ENCODE measurements at regions not wholly inside any gene's neighbourhood (a gene's known extent, or its start where the extent isn't known, plus 50 kb on each side); places are given as distances from the start of the nearest gene placed in this dataset.

DNA sequence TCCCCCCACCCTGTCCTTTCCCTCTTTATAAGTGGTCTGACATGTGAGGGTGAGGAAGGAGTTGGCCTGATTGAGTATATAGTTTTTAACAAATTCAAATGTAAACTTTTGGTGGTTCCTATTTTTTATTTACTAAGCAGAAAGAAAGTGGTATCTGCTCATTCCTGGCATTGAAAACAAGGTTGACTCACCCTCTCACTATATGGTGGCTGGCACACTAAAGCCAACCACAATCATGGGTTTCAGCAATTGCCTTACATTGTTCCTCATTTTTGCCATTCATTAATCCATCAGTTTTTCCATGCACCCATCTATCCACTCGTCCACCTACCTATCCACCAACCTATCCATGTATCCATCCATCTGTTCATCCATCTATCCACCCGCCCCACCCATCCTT, 75.4 kb upstream of the IGFBP5 start:
- no peak for TF ChIP-seq GABPA (IDR thresholded peaks at IDR 0.05; ENCODE audit: low read depth)
- TF ChIP-seq, protein P1, sequence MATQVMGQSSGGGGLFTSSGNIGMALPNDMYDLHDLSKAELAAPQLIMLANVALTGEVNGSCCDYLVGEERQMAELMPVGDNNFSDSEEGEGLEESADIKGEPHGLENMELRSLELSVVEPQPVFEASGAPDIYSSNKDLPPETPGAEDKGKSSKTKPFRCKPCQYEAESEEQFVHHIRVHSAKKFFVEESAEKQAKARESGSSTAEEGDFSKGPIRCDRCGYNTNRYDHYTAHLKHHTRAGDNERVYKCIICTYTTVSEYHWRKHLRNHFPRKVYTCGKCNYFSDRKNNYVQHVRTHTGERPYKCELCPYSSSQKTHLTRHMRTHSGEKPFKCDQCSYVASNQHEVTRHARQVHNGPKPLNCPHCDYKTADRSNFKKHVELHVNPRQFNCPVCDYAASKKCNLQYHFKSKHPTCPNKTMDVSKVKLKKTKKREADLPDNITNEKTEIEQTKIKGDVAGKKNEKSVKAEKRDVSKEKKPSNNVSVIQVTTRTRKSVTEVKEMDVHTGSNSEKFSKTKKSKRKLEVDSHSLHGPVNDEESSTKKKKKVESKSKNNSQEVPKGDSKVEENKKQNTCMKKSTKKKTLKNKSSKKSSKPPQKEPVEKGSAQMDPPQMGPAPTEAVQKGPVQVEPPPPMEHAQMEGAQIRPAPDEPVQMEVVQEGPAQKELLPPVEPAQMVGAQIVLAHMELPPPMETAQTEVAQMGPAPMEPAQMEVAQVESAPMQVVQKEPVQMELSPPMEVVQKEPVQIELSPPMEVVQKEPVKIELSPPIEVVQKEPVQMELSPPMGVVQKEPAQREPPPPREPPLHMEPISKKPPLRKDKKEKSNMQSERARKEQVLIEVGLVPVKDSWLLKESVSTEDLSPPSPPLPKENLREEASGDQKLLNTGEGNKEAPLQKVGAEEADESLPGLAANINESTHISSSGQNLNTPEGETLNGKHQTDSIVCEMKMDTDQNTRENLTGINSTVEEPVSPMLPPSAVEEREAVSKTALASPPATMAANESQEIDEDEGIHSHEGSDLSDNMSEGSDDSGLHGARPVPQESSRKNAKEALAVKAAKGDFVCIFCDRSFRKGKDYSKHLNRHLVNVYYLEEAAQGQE (IDR thresholded peaks at IDR 0.05; ENCODE audit: insufficient replicate concordance, low read depth): no peak
- no peak for TF ChIP-seq SPI1 (IDR thresholded peaks at IDR 0.05; ENCODE audit: borderline replicate concordance, low read depth)
- no peak for TF ChIP-seq CTCF (IDR thresholded peaks at IDR 0.05; ENCODE audit: insufficient read depth, low read length)
- Histone ChIP-seq H3K27me3 (ENCODE audit: insufficient read depth, poor library complexity, severe bottlenecking) (peaks cover 8% of the 10 kb centered on the region), H3K4me3 (replicated peaks; ENCODE audit: insufficient read depth, low read length) (no peak overlapping the region), H3K27ac (replicated peaks) (no peak overlapping the region)
- no peak for DNase-seq (ENCODE audit: low read depth in 1 of 2, low spot score in 1 of 2)

DNA sequence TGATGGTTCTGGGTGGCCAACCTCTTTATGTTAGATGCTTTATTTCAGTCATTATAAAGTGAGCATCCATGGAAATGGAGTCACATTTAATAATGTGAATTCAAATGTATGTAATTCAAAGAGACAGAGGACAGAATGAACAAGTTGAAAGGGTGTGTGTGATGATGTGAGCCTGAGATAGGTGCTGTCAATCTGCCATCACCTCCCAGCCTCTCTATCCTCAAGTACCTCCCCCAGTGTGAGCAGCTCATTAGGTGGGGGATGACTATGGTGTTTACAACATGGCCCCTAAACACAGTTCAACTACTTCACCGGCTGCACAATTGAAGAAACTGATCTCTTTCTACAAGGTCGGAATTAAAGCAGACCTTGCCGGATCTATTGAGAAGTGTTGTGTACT, 74.7 kb upstream of the IGFBP5 start:
- Histone ChIP-seq H3K27me3 (ENCODE audit: insufficient read depth, poor library complexity, severe bottlenecking) (peaks cover 8% of the 10 kb centered on the region), H3K27ac (replicated peaks) (no peak overlapping the region), H3K4me3 (replicated peaks; ENCODE audit: insufficient read depth, low read length) (no peak overlapping the region)
- no peak for TF ChIP-seq POLR2AphosphoS5 (IDR thresholded peaks at IDR 0.05; ENCODE audit: low read depth)
- no peak for TF ChIP-seq SPI1 (IDR thresholded peaks at IDR 0.05; ENCODE audit: borderline replicate concordance, low read depth)
- TF ChIP-seq CTCF (IDR thresholded peaks at IDR 0.05; ENCODE audit: insufficient read depth, low read length): no peak
- TF ChIP-seq GABPA (IDR thresholded peaks at IDR 0.05; ENCODE audit: low read depth): no peak
- TF ChIP-seq, protein P1 (IDR thresholded peaks at IDR 0.05; ENCODE audit: insufficient replicate concordance, low read depth): no peak
- DNase-seq (ENCODE audit: low read depth in 1 of 2, low spot score in 1 of 2): no peak

- no peak for TF ChIP-seq GABPA (IDR thresholded peaks at IDR 0.05; ENCODE audit: low read depth)
- no peak for TF ChIP-seq SPI1 (IDR thresholded peaks at IDR 0.05; ENCODE audit: borderline replicate concordance, low read depth)
- no peak for TF ChIP-seq CTCF (IDR thresholded peaks at IDR 0.05; ENCODE audit: insufficient read depth, low read length)
- no peak for TF ChIP-seq POLR2AphosphoS5 (IDR thresholded peaks at IDR 0.05; ENCODE audit: low read depth)
- TF ChIP-seq, protein P1 (IDR thresholded peaks at IDR 0.05; ENCODE audit: insufficient replicate concordance, low read depth): no peak
- no peak overlapping the region for H3K4me3 ChIP-seq (replicated peaks; ENCODE audit: insufficient read depth, low read length)
- H3K27ac ChIP-seq (replicated peaks): no peak overlapping the region
Measured at GRCh38 chr2:216769626-216770025, 74.3 kb upstream of the IGFBP5 start.

More at GRCh38 chr2:216769626-216770025, 74.3 kb upstream of the IGFBP5 start:
- no peak for DNase-seq (ENCODE audit: low read depth in 1 of 2, low spot score in 1 of 2)
- peaks cover 8% of the 10 kb centered on the region for H3K27me3 ChIP-seq (ENCODE audit: insufficient read depth, poor library complexity, severe bottlenecking)

Measured in HL-60 (cell line).